Left ventricle myocardium inferior (tissue), 1 donor: ENCODE measurements at regions not wholly inside any gene's neighbourhood (a gene's known extent, or its start where the extent isn't known, plus 50 kb on each side); places are given as distances from the start of the nearest gene placed in this dataset.

Source experiments
- DNase-seq: peaks from one replicate; pipeline ENCODE4 v3.0.0-alpha.2; 2020
- H3K27ac ChIP-seq: fragments of 200-600 bp; replicated peaks from 2 replicates; pipeline ENCODE4 v1.8.0; 2021
- H3K27me3 ChIP-seq: fragments of 200-600 bp; 2 replicates; pipeline ENCODE4 v1.8.0; 2021; ENCODE audit warnings: low read depth
- H3K36me3 ChIP-seq: fragments of 200-600 bp; 2 replicates; pipeline ENCODE4 v1.8.0; 2021
- H3K4me1 ChIP-seq: fragments of 200-600 bp; 2 replicates; pipeline ENCODE4 v1.8.0; 2021
- H3K4me3 ChIP-seq: fragments of 200-600 bp; 2 replicates; pipeline ENCODE4 v1.8.0; 2021; ENCODE audit warnings: mild to moderate bottlenecking, moderate library complexity
- H3K9me3 ChIP-seq: fragments of 200-600 bp; replicated peaks from 2 replicates; pipeline ENCODE4 v1.8.0; 2021
- CTCF ChIP-seq: fragments of 200-600 bp; IDR thresholded peaks from 2 replicates; pipeline ENCODE4 v1.8.0; 2021; ENCODE audit warnings: antibody characterized with exemption, mild to moderate bottlenecking, borderline replicate concordance
- intact Hi-C: fragments of 100-400 bp; cut with micrococcal nuclease; formaldehyde crosslinking; loops from one replicate; pipeline ENCODE4 v1.11.0; 2022
- donor health status: DM: no; HTN: yes; CAD: no; lungs with severe emphysema.

- Histone ChIP-seq H3K27me3 (peaks cover 68% of the 10 kb centered on the region), H3K4me3 (no peak overlapping the region), H3K36me3 (no peaks in the 10 kb centered on the region), H3K4me1 (no peaks in the 10 kb centered on the region), H3K9me3 (no peaks in the 10 kb centered on the region), H3K27ac (no peak overlapping the region)
- TF ChIP-seq CTCF, result no peak
- intact Hi-C loops, result no loop called here
- DNase-seq, result no peak
Measured at GRCh38 chr10:131425752-131426533, 114.4 kb upstream of the TCERG1L start.

GRCh38 chr10:131426534-131426898 lies 115.0 kb upstream of the TCERG1L start:
- intact Hi-C loops, result no loop called here
- no peak overlapping the region for H3K4me3 ChIP-seq
- no peaks in the 10 kb centered on the region for H3K36me3 ChIP-seq
- no peaks in the 10 kb centered on the region for H3K4me1 ChIP-seq
- no peak for TF ChIP-seq CTCF
- H3K27me3 ChIP-seq, result peaks cover 73% of the 10 kb centered on the region
- no peak for DNase-seq
- H3K9me3 ChIP-seq, result no peaks in the 10 kb centered on the region
- H3K27ac ChIP-seq, result no peak overlapping the region

GRCh38 chr10:131427281-131427680 lies 115.8 kb upstream of the TCERG1L start:
- no peak for DNase-seq
- Histone ChIP-seq H3K27me3 (peaks cover 74% of the 10 kb centered on the region), H3K36me3 (no peaks in the 10 kb centered on the region)

GRCh38 chr10:131427901-131428300 lies 116.4 kb upstream of the TCERG1L start:
- H3K4me3 ChIP-seq, result no peak overlapping the region
- no peak for DNase-seq
- H3K9me3 ChIP-seq, result no peaks in the 10 kb centered on the region
- no peak overlapping the region for H3K27ac ChIP-seq
- no peak for TF ChIP-seq CTCF
- no peaks in the 10 kb centered on the region for H3K4me1 ChIP-seq
- no peaks in the 10 kb centered on the region for H3K36me3 ChIP-seq
- H3K27me3 ChIP-seq, result peaks cover 78% of the 10 kb centered on the region
- intact Hi-C loops, result no loop called here

More at GRCh38 chr10:131427281-131427680, 115.8 kb upstream of the TCERG1L start:
- Histone ChIP-seq H3K9me3 (no peaks in the 10 kb centered on the region), H3K4me3 (no peak overlapping the region), H3K4me1 (no peaks in the 10 kb centered on the region), H3K27ac (no peak overlapping the region)
- intact Hi-C loops, result no loop called here
- TF ChIP-seq CTCF, result no peak

- Histone ChIP-seq H3K4me1 (no peaks in the 10 kb centered on the region), H3K9me3 (no peaks in the 10 kb centered on the region), H3K27ac (no peak overlapping the region), H3K4me3 (no peak overlapping the region), H3K36me3 (no peaks in the 10 kb centered on the region), H3K27me3 (peaks cover 83% of the 10 kb centered on the region)
- TF ChIP-seq CTCF, result no peak
- DNase-seq, result no peak
- intact Hi-C loops, result no loop called here
Measured at GRCh38 chr10:131429141-131429540, 117.6 kb upstream of the TCERG1L start.
